Erythroblast (primary cell): ENCODE measurements at regions not wholly inside any gene's neighbourhood (a gene's known extent, or its start where the extent isn't known, plus 50 kb on each side); places are given as distances from the start of the nearest gene placed in this dataset.

ENCODE experiments used
- GATA1 ChIP-seq: IDR thresholded peaks from 2 replicates; pipeline ENCODE4 v1.6.1; 2011; ENCODE audit warnings: low read depth, mild to moderate bottlenecking, control low read depth, low read length, moderate library complexity
- POLR2A ChIP-seq: IDR thresholded peaks from 2 replicates; pipeline ENCODE4 v1.6.1; 2011; ENCODE audit warnings: mild to moderate bottlenecking, low read length

GRCh38 chr11:119980431-119980830, 157.5 kb downstream of the TRIM29 start:
- TF ChIP-seq POLR2A (no peak), GATA1 (no peak)
